Lower lobe of right lung (tissue), 2 donors: ENCODE measurements at regions not wholly inside any gene's neighbourhood (a gene's known extent, or its start where the extent isn't known, plus 50 kb on each side); places are given as distances from the start of the nearest gene placed in this dataset.

Experiments used
- ATAC-seq, 2 donors: fragments of 200-7000 bp; cut with Tn5 transposase; one replicate each; pipeline ENCODE4 v1.9.1; 2020 to 2022; ENCODE audit warnings: mild to moderate bottlenecking in 2 of 2, moderate library complexity in 2 of 2
- DNase-seq: peaks from one replicate; pipeline ENCODE4 v3.0.0-alpha.2; 2020
- H3K27ac ChIP-seq: fragments of 200-600 bp; one replicate; pipeline ENCODE4 v1.8.0; 2022
- H3K27me3 ChIP-seq: fragments of 200-600 bp; one replicate; pipeline ENCODE4 v1.8.0; 2022; ENCODE audit warnings: low read depth
- H3K36me3 ChIP-seq: fragments of 200-600 bp; one replicate; pipeline ENCODE4 v1.8.0; 2022; ENCODE audit warnings: mild to moderate bottlenecking
- H3K4me1 ChIP-seq: fragments of 200-600 bp; one replicate; pipeline ENCODE4 v1.8.0; 2022
- H3K4me3 ChIP-seq: fragments of 200-600 bp; one replicate; pipeline ENCODE4 v1.8.0; 2022; ENCODE audit warnings: mild to moderate bottlenecking
- H3K9me3 ChIP-seq: fragments of 200-600 bp; one replicate; pipeline ENCODE4 v1.8.0; 2022
- intact Hi-C: fragments of 100-400 bp; cut with DNase I; formaldehyde crosslinking; loops from one replicate; pipeline ENCODE4 v1.11.0; 2022
- TF ChIP-seq, protein P1 (sequence below): fragments of 200-600 bp; IDR thresholded peaks from one replicate; pipeline ENCODE4 v1.8.0; 2022; ENCODE audit warnings: antibody characterized with exemption, mild to moderate bottlenecking
- donor health status: DM: no; HTN: yes; CAD: no; lungs with severe emphysema.

DNA sequence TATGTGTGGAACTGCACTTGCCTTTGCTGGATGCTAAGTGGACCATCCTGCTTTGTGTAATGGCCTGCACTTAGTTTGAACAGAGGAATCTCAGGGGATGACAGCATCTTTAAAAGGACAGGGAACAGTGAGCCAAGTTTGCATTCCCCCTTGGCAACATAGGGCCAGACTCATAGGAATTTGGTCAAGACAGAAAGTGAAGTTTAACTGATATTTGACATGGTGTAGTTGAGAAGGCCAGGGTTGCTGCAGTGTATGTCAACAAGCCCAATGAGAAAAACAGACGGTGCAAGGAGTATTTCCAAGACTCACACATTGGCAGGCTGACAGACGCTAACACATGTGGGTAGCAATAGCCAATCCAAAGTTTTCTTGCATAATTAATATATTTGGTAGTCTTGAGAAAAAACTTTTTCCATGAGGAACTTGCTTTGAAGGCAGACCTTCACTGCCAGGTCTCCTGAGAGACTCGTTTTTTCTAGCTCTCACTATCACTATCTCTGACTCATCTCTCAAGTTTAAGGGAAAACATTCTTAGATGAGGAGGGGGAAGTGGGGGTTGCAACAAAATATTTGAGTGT lies 213.8 kb downstream of the IBTK start:
- Histone ChIP-seq H3K27me3 (no peaks in the 10 kb centered on the region), H3K4me1 (no peaks in the 10 kb centered on the region), H3K27ac (no peak overlapping the region), H3K4me3 (no peak overlapping the region), H3K36me3 (no peaks in the 10 kb centered on the region), H3K9me3 (no peaks in the 10 kb centered on the region)
- TF ChIP-seq, protein P1, sequence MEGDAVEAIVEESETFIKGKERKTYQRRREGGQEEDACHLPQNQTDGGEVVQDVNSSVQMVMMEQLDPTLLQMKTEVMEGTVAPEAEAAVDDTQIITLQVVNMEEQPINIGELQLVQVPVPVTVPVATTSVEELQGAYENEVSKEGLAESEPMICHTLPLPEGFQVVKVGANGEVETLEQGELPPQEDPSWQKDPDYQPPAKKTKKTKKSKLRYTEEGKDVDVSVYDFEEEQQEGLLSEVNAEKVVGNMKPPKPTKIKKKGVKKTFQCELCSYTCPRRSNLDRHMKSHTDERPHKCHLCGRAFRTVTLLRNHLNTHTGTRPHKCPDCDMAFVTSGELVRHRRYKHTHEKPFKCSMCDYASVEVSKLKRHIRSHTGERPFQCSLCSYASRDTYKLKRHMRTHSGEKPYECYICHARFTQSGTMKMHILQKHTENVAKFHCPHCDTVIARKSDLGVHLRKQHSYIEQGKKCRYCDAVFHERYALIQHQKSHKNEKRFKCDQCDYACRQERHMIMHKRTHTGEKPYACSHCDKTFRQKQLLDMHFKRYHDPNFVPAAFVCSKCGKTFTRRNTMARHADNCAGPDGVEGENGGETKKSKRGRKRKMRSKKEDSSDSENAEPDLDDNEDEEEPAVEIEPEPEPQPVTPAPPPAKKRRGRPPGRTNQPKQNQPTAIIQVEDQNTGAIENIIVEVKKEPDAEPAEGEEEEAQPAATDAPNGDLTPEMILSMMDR, result no peak
- intact Hi-C loops, result no loop called here
- ATAC-seq, result peak; percentile 54 to 79
- DNase-seq, result no peak

DNA sequence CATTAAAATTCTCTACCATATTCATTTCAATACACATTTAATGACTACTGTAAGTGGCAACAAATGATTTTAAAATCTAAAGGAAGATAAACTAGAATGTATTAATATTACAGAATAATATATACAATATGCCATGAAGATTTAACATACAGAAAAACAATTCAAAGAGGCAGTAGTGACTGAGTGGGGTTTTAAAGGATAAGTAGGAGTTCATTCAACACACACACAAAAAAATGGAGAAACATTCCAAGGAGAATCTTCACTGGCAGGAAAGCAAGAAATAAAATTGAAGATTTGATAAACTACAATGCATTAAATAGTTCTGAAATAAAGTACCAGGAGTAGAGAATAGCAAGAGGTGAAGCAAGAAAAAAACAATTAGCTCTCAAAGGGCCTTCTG lies 215.1 kb downstream of the IBTK start:
- no peak for DNase-seq
- H3K27me3 ChIP-seq, result no peaks in the 10 kb centered on the region
- H3K4me1 ChIP-seq, result no peaks in the 10 kb centered on the region
- no peak overlapping the region for H3K27ac ChIP-seq
- no peaks in the 10 kb centered on the region for H3K36me3 ChIP-seq
- ATAC-seq, result no peak
- H3K9me3 ChIP-seq, result no peaks in the 10 kb centered on the region
- H3K4me3 ChIP-seq, result no peak overlapping the region
- intact Hi-C loops, result no loop called here
- TF ChIP-seq, protein P1, result no peak

DNA sequence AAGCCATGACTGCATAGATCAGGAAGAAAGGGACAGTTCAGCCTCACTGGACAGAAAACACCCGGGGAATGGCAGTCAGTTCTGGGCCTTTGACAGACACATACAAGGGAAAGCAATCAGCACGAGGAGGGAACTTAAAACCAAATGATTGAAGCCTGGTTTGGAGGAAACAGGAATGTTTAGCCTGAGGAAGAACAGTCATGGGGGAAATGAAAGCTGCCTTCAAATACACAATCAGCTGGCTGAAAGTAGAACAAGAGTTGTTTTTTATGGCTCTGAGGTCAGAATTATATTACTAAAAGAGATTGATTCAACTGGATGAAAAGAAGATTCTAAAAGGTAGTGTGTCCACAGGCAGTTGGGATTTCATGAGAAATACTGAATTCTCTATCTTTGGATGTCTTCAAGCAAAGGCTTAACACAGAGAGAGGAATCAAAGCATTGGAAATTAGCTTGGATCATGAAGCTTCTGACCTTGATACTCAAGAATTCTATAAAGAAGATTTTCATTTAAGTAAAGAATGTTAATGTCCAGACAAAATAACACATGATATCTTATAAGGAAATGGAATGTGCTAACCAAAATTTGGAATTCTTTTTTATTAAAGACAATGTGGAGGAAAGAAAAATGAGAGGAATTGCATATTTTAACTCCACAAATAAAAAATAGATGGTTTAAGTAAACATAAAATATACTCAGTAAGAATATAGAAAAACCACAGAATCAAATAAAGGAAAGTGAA lies 216.6 kb downstream of the IBTK start:
- no peaks in the 10 kb centered on the region for H3K4me1 ChIP-seq
- no peaks in the 10 kb centered on the region for H3K36me3 ChIP-seq
- no peaks in the 10 kb centered on the region for H3K9me3 ChIP-seq
- intact Hi-C loops, result no loop called here
- no peak overlapping the region for H3K27ac ChIP-seq
- DNase-seq (no peak), ATAC-seq (no peak)
- H3K4me3 ChIP-seq, result no peak overlapping the region
- H3K27me3 ChIP-seq, result no peaks in the 10 kb centered on the region
- TF ChIP-seq, protein P1, result no peak

DNA sequence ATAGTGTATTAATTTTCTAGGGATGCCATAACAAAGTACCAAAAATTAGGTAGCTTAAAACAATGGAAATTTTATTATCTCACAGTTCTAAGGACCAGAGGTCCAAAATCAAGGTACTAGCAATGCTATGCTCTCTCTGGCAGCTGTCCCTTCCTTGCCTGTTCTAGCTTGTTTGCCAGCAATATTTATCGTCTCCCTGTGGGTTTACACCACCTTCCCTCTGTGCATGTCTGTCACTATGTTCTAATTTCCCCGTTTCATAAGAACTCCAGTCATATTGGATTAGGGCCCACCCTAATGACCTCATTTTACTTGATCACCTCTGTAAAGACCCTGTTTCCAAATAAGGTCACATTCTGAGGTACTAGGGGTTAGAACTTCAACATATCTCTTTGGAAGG lies 217.2 kb downstream of the IBTK start:
- ATAC-seq, result no peak
- no peak overlapping the region for H3K4me3 ChIP-seq

DNA sequence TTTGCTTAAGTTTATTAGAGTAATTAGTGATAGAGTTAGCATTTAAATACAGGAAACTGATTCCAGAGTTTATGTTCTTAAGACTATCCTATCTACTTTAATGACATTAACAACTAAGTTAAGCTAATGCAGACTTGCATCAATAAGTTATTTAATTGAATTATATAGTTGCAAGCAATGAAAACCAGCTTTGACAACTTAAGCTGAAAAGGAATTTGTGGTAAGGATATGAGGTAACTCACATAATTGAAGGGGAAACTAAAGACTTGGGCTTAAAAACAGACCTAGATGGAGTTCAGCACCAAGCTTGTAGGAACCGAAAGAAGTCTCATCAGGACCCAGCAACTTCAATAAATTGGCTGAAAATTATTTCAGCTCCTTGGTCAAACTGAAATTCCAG lies 222.3 kb downstream of the IBTK start:
- intact Hi-C loops, result no loop called here

More for the DNA sequence above, 217.2 kb downstream of the IBTK start:
- intact Hi-C loops, result no loop called here
- no peaks in the 10 kb centered on the region for H3K36me3 ChIP-seq
- H3K27me3 ChIP-seq, result no peaks in the 10 kb centered on the region
- H3K4me1 ChIP-seq, result no peaks in the 10 kb centered on the region
- DNase-seq, result no peak
- TF ChIP-seq, protein P1, result no peak
- no peak overlapping the region for H3K27ac ChIP-seq
- H3K9me3 ChIP-seq, result no peaks in the 10 kb centered on the region

More for the DNA sequence above, 222.3 kb downstream of the IBTK start:
- Histone ChIP-seq H3K4me3 (no peak overlapping the region), H3K9me3 (no peaks in the 10 kb centered on the region), H3K27me3 (no peaks in the 10 kb centered on the region), H3K36me3 (no peaks in the 10 kb centered on the region), H3K4me1 (peaks cover 4% of the 10 kb centered on the region), H3K27ac (no peak overlapping the region)
- DNase-seq (no peak), ATAC-seq (no peak)
- TF ChIP-seq, protein P1, result no peak
